ENCODE measurements at regions not wholly inside any gene's neighbourhood (a gene's known extent, or its start where the extent isn't known, plus 50 kb on each side); places are given as distances from the start of the nearest gene placed in this dataset.
"Not testable (repeated sequence)": the region's sequence is repeated elsewhere in the genome, so short reads cannot be mapped to it uniquely, and the experiment has no call there.

- Histone ChIP-seq H3K27me3 (ENCODE audit: low read depth) (no peaks in the 10 kb centered on the region), H3K4me3 (no peak overlapping the region), H3K27ac (no peak overlapping the region), H3K36me3 (no peaks in the 10 kb centered on the region), H3K4me1 (no peaks in the 10 kb centered on the region), H3K9me3 (no peaks in the 10 kb centered on the region)
- TF ChIP-seq CTCF (IDR thresholded peaks at IDR 0.05) = no peak
- ATAC-seq = no peak
- DNase-seq = no peak
- intact Hi-C loops (cut with DNase I) = no loop called here
These were observed 231.1 kb upstream of the NRIP1 start for GRCh38 chr21:15295875-15296274.

GRCh38 chr21:15297824-15298223, 233.0 kb upstream of the NRIP1 start:
- no peak for ATAC-seq
- Histone ChIP-seq H3K4me1 (no peaks in the 10 kb centered on the region), H3K27ac (no peak overlapping the region), H3K9me3 (no peaks in the 10 kb centered on the region), H3K27me3 (ENCODE audit: low read depth) (no peaks in the 10 kb centered on the region), H3K36me3 (no peaks in the 10 kb centered on the region), H3K4me3 (no peak overlapping the region)
- TF ChIP-seq CTCF (IDR thresholded peaks at IDR 0.05) = no peak
- intact Hi-C loops (cut with DNase I) = no loop called here
- no peak for DNase-seq

- intact Hi-C loops (cut with DNase I) = no loop called here
- no peak for TF ChIP-seq CTCF (IDR thresholded peaks at IDR 0.05)
These were observed 233.5 kb upstream of the NRIP1 start for GRCh38 chr21:15298306-15298705.

GRCh38 chr21:15298755-15299154, 234.0 kb upstream of the NRIP1 start:
- H3K9me3 ChIP-seq; H3K4me3 ChIP-seq; H3K27ac ChIP-seq; DNase-seq; H3K36me3 ChIP-seq; ATAC-seq; intact Hi-C loops (cut with DNase I); H3K4me1 ChIP-seq; H3K27me3 ChIP-seq (ENCODE audit: low read depth): not testable (repeated sequence)

More at GRCh38 chr21:15298306-15298705, 233.5 kb upstream of the NRIP1 start:
- H3K9me3 ChIP-seq = no peaks in the 10 kb centered on the region
- no peaks in the 10 kb centered on the region for H3K36me3 ChIP-seq
- DNase-seq = no peak
- no peaks in the 10 kb centered on the region for H3K27me3 ChIP-seq (ENCODE audit: low read depth)
- no peak overlapping the region for H3K27ac ChIP-seq
- H3K4me3 ChIP-seq = no peak overlapping the region
- H3K4me1 ChIP-seq = no peaks in the 10 kb centered on the region
- no peak for ATAC-seq

- Histone ChIP-seq H3K9me3 (no peaks in the 10 kb centered on the region), H3K4me3 (no peak overlapping the region), H3K36me3 (no peaks in the 10 kb centered on the region), H3K4me1 (no peaks in the 10 kb centered on the region), H3K27ac (no peak overlapping the region), H3K27me3 (ENCODE audit: low read depth) (no peaks in the 10 kb centered on the region)
- intact Hi-C loops (cut with DNase I) = no loop called here
- ATAC-seq = no peak
- no peak for DNase-seq
- TF ChIP-seq CTCF (IDR thresholded peaks at IDR 0.05) = no peak
These were observed 235.3 kb upstream of the NRIP1 start for GRCh38 chr21:15300131-15300530.

- Histone ChIP-seq H3K9me3 (no peaks in the 10 kb centered on the region), H3K27ac (no peak overlapping the region), H3K27me3 (ENCODE audit: low read depth) (no peaks in the 10 kb centered on the region), H3K4me1 (no peaks in the 10 kb centered on the region), H3K36me3 (no peaks in the 10 kb centered on the region), H3K4me3 (no peak overlapping the region)
- TF ChIP-seq CTCF (IDR thresholded peaks at IDR 0.05) = no peak
- DNase-seq = no peak
- intact Hi-C loops (cut with DNase I) = no loop called here
- no peak for ATAC-seq
These were observed 236.2 kb upstream of the NRIP1 start for GRCh38 chr21:15301014-15301413.
